ENCODE measurements at regions not wholly inside any gene's neighbourhood (a gene's known extent, or its start where the extent isn't known, plus 50 kb on each side); places are given as distances from the start of the nearest gene placed in this dataset.

DNA sequence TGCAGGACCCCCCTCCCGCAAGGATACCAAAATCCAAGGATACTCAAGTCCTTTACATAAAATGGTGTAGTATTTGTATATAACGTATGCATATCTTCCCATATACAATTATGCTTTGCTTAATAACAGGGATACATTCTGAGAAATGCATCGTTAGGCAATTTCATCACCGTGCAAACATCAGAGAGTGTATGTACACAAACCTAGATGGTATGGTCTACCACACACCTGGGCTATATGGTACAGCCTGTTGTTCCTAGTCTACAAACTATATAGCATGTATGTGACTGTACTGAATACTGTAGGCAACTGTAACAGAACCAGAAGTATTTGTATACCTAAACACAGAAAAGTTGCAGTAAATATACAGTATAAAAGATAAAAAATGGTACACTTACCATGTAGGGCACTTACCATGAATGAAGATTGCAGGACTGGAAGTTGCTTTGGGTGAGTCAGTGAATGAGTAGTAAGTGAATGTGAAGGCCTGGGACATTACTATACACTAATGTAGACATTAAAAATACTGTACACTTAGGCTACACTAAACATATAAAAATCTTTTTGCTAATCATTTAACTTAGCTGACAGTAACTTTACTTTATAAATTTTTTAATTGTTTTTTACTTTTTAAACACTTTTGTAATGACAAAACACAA, 141.1 kb downstream of the SLC41A2 start:
- ATAC-seq (no peak), DNase-seq (no peak), FAIRE-seq (peak; percentile 17)
- TF ChIP-seq, protein P1, sequence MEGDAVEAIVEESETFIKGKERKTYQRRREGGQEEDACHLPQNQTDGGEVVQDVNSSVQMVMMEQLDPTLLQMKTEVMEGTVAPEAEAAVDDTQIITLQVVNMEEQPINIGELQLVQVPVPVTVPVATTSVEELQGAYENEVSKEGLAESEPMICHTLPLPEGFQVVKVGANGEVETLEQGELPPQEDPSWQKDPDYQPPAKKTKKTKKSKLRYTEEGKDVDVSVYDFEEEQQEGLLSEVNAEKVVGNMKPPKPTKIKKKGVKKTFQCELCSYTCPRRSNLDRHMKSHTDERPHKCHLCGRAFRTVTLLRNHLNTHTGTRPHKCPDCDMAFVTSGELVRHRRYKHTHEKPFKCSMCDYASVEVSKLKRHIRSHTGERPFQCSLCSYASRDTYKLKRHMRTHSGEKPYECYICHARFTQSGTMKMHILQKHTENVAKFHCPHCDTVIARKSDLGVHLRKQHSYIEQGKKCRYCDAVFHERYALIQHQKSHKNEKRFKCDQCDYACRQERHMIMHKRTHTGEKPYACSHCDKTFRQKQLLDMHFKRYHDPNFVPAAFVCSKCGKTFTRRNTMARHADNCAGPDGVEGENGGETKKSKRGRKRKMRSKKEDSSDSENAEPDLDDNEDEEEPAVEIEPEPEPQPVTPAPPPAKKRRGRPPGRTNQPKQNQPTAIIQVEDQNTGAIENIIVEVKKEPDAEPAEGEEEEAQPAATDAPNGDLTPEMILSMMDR (IDR thresholded peaks at IDR 0.05), result no peak
- H3K9me3 ChIP-seq, result no peaks in the 10 kb centered on the region
- H3K27ac ChIP-seq, result no peak overlapping the region
- no peaks in the 10 kb centered on the region for H3K27me3 ChIP-seq
- no peaks in the 10 kb centered on the region for H3K4me1 ChIP-seq
- intact Hi-C loops (cut with DNase I), result no loop called here
- WGBS, 2 donors, result 94 to 95% methylated on average over 4 of the region's 4 CpGs
- no peak overlapping the region for H3K4me3 ChIP-seq
- no peaks in the 10 kb centered on the region for H3K36me3 ChIP-seq

DNA sequence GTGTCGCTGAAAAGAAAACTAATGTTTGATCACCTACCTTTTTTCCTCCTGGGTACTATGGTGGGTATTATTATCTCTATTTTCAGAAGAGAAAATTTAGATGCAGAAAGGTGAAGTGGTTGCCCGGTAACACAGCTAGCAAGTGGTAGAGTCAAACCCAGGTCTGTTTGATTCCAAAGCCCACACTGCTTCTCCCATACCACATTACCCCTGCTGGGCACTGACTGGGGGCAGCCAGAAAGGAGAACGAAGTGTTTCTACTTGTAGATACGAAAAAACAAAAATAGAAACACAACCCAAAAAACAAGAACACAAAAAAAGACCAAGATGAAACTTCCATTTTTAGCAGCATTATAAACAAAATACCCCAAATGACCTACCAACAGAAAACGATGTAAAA, 142.2 kb downstream of the SLC41A2 start:
- Histone ChIP-seq H3K9me3 (no peaks in the 10 kb centered on the region), H3K27me3 (no peaks in the 10 kb centered on the region), H3K4me1 (no peaks in the 10 kb centered on the region), H3K27ac (no peak overlapping the region), H3K36me3 (no peaks in the 10 kb centered on the region), H3K4me3 (no peak overlapping the region)
- 93 to 96% methylated on average over 5 of the region's 5 CpGs for WGBS, 2 donors
- FAIRE-seq, result no peak
- intact Hi-C loops (cut with DNase I), result no loop called here
- no peak for ATAC-seq
- no peak for DNase-seq
- TF ChIP-seq, protein P1 (IDR thresholded peaks at IDR 0.05), result no peak

DNA sequence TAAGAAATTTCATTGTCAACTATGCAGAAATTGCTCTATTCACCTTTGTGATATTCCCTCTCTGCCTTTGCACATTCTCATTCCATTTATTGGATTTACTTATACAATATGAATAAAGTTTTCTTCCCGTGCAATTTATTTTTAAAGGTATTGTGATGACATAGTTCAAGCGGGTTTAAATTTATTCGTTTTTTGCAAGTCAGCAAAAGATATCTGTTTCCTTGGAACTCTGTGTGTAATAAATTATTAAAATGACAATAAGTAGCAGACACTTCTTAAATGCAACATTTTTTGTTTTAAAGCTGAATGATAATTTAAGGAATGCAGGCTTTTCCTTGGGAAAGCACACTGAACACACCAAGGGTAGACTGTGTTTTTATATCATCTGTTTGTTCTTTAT, 143.1 kb downstream of the SLC41A2 start:
- 81 to 93% methylated on average over 3 of the region's 3 CpGs for WGBS, 2 donors
- no peak for FAIRE-seq

More for the DNA sequence above, 143.1 kb downstream of the SLC41A2 start:
- intact Hi-C loops (cut with DNase I), result no loop called here
- no peak for DNase-seq
- H3K27ac ChIP-seq, result no peak overlapping the region
- H3K4me3 ChIP-seq, result no peak overlapping the region
- no peak for ATAC-seq
- H3K9me3 ChIP-seq, result no peaks in the 10 kb centered on the region
- H3K27me3 ChIP-seq, result no peaks in the 10 kb centered on the region
- no peaks in the 10 kb centered on the region for H3K4me1 ChIP-seq
- no peaks in the 10 kb centered on the region for H3K36me3 ChIP-seq
- TF ChIP-seq, protein P1 (IDR thresholded peaks at IDR 0.05), result no peak

All from pancreas (tissue), 10 donors.